CD1c-positive myeloid dendritic cell (primary cell): ENCODE measurements at regions not wholly inside any gene's neighbourhood (a gene's known extent, or its start where the extent isn't known, plus 50 kb on each side); places are given as distances from the start of the nearest gene placed in this dataset.

Experiments used
- DNase-seq: peaks from one replicate; pipeline ENCODE4 v3.0.0-alpha.2; 2016; ENCODE audit errors: extremely low spot score

DNA sequence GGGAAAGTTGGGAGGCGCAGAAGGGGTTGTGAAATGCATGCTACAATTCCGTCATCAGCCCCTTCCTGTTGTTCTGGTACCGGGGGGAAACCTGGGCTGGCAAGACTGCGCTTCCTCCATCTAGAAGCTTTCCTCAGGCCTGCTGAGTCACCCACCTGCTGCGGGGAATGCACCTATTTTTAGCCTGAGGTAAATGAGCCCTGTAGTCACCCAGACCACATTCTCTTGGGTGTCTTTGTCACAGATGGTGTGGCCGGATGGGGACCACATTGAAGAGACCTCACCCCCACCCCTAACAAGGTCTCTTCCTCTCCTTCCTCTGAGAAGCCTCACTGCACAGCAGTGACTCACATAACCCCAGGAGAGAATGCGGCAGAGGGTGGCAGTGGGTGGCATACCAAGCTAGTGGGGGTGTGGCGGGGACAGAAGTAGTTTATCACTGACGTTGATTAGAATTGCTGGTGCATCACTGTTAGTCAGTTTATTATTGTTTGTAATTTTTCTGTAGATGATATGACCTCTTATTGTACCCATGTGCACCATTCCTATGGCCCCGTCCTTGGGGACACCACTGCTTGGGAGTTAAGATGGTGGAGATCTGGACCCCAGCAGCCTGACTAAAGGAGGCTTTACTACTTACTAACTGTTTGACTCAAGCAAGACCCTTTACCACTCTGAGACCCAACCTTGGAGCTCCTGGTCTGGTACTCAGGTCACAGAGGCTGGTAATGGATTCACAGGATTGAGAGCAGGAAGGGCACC lies 83.0 kb upstream of the DUSP5 start:
- peak; percentile 76 for DNase-seq

DNA sequence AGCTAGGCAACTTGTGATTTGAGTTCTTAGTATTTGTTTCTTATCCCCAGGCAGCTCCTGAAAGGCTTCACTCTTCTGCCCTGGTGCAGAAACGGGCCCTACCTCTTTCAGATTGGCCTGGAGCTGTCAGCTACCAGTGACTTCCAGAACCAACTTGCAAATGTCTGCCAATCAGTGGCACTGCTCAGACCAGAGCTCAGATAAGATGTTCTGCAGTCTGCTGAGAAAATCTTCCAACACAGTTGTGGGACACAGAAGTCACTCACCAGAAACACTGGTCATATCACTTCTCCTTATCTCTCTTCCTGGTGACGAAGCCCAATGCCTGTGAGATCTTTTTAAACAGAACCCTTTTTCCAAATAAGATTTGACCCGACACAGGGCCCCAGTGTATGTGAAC lies 81.9 kb upstream of the DUSP5 start:
- no peak for DNase-seq

DNA sequence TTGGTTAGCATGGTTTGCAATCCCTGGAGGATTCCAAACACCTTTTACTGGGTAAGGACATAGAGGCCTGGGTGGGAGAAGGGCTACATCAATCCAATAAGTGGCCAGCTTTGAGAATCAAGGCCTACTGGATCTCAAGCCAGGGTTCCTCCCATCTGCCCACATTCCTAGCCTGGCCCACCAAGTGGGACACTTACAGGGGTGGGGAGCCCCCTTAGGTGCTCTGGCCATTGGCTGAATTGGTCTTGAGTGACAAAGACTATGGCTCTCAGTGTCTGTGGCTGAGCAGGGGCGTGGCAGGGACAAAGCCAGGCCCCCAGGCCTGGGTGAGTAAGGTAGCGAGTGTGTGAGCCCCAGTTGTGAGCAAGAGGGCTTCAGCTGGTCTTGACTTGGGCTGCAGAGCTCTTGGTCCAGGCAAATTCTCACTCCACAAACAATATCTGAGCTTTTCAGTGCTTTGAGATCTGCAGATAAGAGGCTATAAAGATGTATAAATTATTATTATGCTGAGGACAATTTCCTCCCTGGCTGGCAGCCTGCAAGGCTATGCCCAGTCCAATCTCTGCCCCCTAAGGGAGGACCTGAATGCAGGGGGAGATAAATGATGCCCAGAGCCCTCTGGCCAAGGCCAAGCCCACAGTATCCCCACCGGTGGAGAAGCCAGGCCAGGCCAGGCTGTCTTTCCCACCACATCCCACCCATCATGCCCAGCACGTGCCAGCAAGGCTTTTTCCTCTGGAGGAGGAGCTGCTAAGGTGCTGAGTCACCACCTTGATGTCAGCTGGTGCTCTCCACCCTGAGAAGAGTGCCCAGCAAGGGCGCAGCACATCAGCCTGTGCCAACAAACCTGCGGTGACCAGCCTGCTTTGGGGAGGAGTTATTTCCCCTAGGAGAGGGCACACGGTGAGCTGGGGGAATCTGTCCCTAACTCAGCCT lies 80.7 kb upstream of the DUSP5 start:
- no peak for DNase-seq

DNA sequence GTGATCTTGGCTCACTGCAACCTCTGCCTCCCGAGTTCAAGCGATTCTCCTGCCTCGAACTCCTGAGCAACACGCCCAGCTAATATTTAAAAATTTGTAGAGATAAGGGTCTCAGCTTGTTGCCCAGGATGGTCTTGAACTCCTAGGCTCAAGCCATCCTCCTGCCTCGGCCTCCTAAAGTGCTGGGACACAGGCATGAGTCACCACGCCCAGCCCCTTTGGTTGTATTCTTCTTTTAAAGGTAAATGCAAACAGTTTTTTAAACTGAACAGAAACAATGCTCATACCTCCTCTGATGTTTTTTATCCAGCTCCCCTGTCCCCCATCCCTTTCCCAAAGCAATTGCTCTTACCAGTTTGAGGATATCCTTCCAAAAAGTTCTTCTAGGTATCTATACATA lies 79.5 kb upstream of the DUSP5 start:
- DNase-seq = no peak

DNA sequence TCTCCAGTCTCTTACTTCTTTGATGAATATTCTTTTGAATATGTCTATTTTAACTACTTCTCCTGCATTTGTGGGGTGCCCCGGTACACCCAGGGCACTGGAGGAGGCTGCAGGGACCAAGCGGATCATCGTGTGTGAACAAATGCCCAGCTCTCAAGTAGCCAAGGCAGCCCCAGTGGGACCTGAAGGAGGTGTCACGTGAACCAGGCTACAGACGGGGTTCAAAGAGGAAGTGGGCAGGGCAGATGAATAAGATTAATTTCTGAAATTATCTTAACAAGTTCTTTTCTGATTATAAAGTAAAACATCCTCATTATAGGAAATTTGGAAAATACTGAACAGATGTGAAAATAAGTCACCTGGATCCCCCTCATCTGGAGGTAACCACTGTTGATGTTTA lies 78.4 kb upstream of the DUSP5 start:
- no peak for DNase-seq

DNA sequence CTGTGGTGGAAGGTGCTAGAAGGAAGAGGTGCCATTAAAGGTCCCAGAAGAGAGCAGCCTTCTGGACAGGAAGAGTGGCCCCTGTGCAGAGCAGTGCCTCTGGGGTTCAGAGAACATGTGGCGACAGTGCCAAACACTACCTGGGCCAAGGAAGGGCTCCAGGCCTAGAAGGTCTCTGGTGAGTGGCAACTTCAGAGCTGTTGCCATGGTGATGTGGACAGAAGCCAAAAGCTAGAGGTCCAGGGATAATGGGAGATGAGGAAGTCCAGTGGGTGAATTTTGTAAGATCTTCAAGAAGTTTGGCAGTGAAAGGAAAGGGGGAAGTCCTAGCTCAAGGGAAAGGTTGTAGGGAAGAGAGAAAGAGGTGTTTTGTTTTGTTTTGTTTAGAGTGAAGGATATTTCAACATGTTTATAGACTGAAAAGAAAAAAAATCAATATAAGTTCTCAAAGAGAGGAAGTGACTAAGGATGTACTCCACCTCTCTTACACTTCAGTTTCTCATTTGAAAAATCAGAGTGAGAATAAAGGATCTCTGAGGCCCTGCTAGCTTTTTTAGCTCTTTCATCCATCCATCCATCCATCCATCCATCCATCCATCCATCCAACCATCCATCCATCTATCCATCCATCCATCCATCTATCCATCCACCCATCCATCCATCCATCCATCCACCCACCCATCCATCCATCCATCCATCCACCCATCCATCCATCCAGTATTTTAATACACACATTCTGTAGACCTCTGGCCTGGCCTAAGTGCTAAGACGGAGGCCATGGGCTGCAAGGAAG lies 77.1 kb upstream of the DUSP5 start:
- DNase-seq = peak; percentile 87

DNA sequence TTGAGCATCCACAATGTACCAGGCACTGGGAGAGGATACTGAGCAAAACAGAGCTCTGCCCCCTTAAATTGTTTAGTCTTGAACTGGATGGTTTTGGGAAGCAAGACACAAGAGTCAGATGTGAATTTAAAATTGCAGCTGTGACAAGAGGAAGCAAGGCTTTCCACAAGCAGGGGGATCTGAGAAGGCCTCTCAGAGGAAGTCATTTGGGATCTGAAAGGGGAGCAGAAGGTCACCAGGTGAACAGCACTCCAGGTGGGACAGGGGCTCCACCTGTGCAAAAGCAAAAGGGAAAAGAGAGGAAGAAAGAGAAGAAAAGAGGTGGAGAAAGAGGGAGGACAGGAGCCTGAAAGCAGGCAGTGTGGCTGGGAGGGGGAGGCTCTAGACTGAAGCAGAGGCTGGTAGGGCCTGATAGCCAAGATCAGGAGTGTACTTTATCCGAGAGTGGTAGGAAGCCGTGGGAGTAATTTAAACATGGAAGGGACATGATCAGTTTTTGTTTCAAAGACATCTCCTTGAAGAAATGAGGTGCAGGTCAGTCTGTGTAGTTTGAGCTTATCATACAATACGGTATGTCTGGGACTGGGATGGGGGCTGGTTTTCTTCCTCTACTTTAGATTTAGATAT lies 76.1 kb upstream of the DUSP5 start:
- DNase-seq = peak; percentile 57

DNA sequence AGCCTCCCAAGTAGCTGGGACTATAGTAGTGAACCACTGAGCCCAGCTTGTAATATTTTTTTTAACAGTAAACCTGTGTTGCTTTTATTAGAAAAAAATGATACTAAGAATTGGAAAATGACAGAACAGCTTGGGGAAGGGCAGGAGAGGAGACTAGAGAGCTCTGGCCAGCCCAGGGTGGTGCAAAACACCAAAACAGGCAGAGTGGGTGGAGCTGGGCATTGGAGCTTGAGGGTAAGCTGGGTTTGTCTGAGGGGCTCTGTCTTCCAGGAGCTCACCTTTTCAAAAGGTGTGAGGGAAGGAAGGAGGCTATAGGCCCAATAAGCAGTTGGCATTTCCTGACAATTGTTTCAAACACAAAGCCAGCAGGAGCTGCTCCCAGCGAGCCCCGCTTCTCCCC lies 75.2 kb upstream of the DUSP5 start:
- DNase-seq = no peak

DNA sequence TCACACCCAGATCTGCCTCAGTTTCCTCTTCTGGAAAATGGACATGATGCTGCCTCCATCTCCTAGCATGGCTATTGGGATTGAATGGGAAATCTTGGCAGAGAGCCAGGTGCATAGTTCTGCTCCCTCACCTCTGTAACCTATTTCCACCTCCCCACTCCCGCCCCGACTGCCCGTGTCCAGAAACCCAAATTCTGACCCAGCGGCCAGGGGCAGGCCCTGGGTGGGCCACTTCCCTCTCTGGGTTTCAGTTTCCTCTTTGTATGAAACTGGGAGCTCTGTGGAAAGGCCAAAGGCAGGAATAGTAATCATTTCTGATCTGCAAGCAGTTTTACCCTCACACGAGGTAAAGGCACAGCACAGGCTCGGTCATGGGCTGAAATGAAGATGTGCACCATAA lies 74.1 kb upstream of the DUSP5 start:
- DNase-seq = peak; percentile 85

DNA sequence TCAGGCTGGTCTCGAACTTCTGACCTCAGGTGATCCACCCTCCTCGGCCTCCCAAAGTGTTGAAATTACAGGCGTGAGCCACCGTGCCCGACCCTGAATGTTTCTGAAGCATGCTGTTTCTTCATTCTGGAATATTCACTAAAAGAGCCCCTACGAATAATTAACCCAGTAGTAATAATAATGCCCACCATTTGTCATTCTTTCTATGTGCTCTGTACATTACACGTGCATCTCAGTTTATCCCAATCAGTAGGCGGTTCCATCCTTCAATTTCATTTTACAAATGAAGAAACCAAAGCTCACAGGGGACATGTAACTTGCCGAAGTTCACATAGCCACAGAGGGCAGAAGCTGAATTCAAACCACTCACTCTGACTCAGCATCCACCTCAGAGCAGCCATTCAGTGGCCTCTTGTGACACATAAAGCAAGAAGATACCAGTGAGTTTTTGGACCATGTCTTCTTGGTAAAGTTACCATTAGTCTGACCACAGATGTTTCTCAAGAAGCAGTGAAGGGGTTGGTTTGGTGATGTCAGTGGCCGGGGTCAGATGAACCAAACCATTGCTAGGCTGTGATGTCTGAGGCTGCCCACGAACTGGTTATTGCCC lies 71.9 kb upstream of the DUSP5 start:
- peak; percentile 84 for DNase-seq

DNA sequence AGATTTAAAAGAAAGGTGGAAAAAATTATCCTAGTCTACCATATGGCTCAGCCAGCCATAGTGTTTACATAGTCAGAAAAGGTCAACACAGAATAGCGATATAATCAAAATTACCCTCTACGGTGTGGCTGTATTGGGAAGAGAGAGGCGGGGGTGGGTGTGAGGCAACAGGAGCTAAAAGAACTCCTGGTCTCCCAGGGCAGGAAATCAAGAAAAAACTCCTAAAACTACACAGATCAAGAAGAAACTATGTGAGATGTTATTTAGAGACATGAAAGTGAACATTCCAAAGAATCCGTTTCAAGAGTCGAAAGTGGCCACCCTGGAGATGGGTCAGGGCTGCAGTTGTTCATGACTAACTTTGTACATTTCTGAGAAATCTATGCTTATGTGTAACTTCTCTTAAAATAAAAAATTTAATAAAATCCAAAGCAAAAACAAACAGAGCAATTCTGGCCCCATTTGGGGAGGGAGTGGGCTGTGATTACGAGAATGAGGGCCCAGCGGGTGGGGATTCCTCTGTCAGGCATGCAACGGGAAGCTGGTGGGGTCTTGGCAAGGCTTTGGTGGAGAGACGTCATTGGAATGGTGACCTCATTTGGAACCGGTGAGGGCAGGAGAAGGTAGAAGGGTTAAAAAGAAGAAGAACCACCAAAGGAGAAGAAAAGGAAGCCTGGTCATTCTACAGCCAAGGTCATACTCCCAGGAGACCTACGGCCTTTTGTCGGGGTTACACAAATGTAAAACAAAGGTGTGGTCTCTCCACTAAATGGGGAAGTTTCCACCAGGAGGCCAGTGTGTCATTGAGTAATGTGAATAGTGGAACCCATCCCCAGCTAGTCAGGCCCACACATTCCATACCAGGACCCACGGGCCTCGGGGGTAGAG lies 71.2 kb upstream of the DUSP5 start:
- peak; percentile 84 for DNase-seq

DNA sequence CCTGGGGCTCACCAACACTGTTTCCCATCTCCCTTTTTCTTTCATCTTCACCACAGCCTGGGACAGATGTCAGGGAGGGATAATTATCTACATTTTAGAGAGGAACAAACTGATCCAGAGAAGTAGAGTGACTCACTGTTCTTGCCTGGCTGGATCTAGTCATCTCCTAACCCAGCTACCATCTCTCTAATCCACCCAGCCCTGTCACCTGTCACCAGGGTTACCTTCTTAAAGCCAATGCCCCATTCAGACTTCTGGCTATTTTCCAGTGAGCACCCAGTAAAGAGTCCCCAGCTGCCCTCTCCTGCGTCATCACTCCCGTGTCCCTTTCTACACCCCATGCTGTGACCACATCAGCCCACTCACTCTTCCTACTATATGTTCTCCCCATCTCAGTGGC lies 68.4 kb upstream of the DUSP5 start:
- no peak for DNase-seq

DNA sequence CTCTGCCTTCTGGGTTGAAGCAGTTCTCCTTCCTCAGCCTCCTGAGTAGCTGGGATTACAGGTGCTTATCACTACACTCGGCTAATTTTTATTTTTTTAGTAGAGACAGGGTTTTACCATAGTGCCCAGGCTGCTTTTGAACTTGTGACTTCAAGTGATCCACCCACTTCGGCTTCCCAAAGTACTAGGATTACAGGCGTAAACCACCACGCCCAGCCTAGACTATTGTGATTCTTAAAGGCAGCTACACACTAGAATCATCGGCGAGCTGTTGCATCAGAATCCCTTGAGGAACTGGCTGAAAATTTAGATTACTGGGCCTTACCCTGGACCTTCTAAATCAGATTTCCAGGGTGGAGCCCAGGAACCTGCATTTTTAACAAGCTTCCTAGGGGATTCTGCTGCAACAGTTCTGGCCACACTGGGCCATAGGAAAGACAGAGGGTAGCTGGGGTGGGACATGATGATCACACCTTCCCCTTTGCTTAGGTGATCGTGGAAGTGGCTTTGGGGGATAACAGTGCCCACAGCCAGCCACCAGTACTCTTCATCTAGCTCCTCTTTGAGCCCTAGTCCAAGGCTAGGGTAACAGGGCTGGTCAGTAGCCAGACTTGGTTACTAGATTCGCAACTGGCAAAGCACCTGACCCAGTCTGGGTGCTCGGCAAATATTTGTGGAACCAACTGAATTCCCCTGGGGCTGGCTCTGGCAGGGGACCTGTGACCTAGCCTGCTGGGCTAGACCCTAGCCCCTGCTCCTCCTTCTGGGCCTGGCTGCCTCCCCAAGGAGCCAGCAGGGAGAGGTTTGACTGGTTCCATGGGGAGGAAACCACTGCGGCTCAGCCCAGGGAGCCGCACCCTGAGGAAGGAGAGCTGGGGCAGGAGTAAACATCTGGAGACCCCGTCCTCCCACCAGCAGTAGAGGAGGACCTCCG lies 67.1 kb upstream of the DUSP5 start:
- peak; percentile 59 for DNase-seq

DNA sequence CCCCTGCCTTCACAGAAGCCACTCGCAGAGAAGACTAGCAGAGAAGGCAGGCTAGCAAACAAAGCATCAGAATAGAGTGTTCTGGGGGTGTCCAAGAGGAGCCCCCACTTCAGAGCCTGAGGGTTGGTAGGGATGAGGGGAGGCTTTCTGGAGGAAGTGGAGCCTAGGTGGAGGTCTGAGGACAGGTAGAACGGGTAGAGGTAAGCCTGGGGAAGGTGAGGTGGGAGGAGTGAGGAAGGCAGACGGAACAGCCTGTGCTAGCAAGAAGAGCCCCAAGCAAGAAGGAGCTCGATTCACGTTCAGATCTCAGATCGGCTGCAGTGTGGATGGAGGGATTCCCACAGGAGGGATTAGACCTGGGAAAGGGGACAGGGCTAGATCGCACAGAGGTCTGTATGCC lies 66.0 kb upstream of the DUSP5 start:
- no peak for DNase-seq

DNA sequence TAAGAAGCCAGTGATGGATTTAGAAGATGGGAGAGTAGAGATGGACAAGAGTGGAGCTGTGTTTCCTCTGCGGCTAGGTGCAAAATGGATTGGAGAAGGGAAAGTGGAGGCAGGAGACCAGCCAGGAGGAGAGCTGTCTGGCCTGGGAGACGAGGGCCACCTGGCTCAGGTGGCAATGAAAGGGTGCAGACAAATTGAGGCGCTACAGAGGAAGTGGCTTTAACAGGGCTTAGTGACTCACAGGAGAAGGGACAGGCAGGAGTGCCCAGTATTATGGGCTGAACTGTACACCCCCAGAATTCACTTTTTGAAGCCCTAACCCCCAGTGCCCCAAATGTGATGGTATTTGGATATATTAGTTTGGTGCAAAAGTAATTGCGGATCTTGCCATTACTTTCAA lies 65.6 kb upstream of the DUSP5 start:
- no peak for DNase-seq

DNA sequence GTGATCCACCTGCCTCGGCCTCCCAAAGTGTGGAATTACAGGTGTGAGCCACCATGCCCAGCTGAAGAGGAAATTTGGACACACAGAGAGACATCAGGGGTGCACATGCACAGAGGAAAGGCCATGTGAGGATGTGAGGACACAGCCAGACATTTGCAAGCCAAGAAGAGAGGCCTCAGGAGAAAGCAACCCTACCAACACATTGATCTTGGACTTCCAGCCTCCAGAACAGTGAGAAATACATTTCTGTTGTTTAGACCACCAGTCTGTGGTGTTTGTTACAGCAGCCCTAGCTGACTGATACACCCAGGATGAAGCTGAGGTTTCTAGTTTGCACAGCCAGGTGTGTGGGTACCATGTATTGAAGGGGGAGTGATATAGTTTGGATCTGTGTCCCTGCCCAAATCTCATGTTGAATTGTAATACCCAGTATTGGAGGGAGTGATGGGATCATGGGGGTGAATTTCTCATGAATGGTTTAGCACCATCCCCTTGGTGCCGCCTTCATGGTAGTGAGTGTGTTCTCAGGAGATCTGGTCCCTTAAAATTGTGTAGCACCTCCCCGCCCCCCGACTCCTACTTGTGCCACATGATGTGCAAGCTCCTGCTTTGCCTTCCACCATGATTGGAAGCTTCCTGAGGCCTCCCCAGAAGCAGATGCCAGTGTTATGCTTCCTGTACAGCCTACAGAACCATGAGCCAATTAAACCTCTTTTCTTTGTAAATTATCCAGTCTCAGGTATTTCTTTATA lies 64.7 kb upstream of the DUSP5 start:
- no peak for DNase-seq

DNA sequence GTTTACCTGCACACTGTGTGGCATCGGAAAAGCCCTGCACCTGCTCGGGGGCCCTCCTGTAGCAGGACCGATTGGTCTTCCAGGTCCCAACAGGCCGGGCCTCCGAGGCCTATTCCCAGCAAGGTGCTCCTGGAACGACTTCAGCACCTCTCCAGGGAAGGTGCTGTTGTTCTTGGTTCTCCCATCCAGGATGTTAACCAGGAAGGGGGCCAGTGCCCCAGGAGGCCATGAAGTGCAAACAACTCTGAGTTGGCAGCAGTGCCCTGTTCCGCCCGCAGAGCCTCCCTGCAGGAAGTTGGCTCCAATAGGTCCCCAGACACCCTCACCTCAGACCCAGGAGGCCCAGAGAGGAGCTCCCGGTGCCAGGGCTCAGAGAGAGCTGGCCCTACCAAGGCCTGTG lies 64.0 kb upstream of the DUSP5 start:
- DNase-seq = no peak

DNA sequence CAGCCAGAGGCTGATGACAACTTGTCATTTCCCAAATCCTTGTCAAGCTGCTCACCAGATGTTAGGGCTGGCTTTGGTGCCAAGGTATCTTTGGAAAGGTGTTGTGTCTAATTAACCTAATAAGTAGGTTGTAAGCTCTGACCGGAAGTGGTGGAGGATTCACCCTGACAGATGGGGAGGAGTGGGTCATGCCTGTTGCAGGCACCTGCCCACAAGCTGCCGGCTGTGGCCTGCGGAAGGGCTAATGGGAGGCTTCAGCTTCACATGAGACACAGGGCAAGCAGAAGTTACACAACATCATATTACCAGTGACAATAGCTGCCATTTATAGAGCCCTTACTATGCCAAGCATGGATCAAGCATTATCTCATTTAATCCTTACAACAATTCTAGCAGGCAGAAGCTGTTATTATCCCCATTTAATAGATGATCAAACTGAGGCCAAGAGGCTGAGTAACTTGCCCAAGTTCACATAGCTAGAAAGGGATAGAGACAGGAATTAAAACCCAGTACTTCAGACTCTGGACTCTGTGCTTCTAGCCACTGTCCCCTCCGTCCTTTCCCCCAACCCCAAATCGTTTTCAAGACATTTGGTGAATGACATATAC lies 63.1 kb upstream of the DUSP5 start:
- no peak for DNase-seq
